B cell (primary cell): ENCODE measurements at regions not wholly inside any gene's neighbourhood (a gene's known extent, or its start where the extent isn't known, plus 50 kb on each side); places are given as distances from the start of the nearest gene placed in this dataset.

ENCODE experiments used
- ATAC-seq: fragments of 200-7000 bp; cut with Tn5 transposase; one replicate; pipeline ENCODE4 v1.10.0; 2021; ENCODE audit warnings: low read depth, mild to moderate bottlenecking, moderate number of reproducible peaks, moderate library complexity
- CTCF ChIA-PET: fragments of 350-600 bp; sonication (Branson Sonifier 250); formaldehyde crosslinking; loops from one replicate; lab custom pipeline; 2021; ENCODE audit warnings: antibody characterized with exemption, inconsistent platforms; lab: Charles Lee
- POLR2A ChIA-PET: fragments of 350-600 bp; sonication (Branson Sonifier 250); formaldehyde crosslinking; loops from one replicate; lab custom pipeline; 2021; ENCODE audit warnings: antibody characterized with exemption; lab: Charles Lee
- DNase-seq: peaks from one replicate; pipeline ENCODE4 v3.0.0; 2013
- H2AFZ ChIP-seq: 2 replicates; pipeline ENCODE4 v1.6.1; 2012; ENCODE audit warnings: mild to moderate bottlenecking, low read depth, low read length; ENCODE audit not compliant: insufficient read depth, poor library complexity, severe bottlenecking
- H3K27ac ChIP-seq, 2 donors: 1 replicate in 1 of 2; 2 replicates in 1 of 2; pipeline ENCODE4 v1.5.1; 2012 to 2013; ENCODE audit warnings: low read length in 2 of 2, mild to moderate bottlenecking in 2 of 2, moderate library complexity in 1 of 2
- H3K27me3 ChIP-seq, 4 experiments: fragments of 200-600 bp in 1 of 4; sonication (generic) in 1 of 4; replicated peaks in 1 of 4; 1 replicate in 2 of 4; 2 replicates in 2 of 4; pipeline versions ENCODE4 v1.6.1 to v1.7.0; 2013 to 2016; ENCODE audit warnings: low read length in 3 of 4, mild to moderate bottlenecking in 2 of 4, mixed read lengths in 1 of 4, moderate library complexity in 1 of 4; ENCODE audit not compliant: insufficient read depth in 4 of 4, control insufficient read depth in 3 of 4; ENCODE audit errors: control extremely low read depth in 1 of 4
- H3K36me3 ChIP-seq, 2 experiments: replicated peaks in 1 of 2; 1 replicate in 1 of 2; 2 replicates in 1 of 2; pipeline versions ENCODE4 v1.6.1 to v1.7.1; 2013; ENCODE audit warnings: low read length in 1 of 2; ENCODE audit not compliant: insufficient read depth in 2 of 2, control insufficient read depth in 1 of 2; ENCODE audit errors: control extremely low read depth in 1 of 2, extremely low read depth in 1 of 2
- H3K4me1 ChIP-seq, 2 donors: fragments of 200-600 bp in 1 of 2; sonication (generic) in 1 of 2; 1 replicate in 1 of 2; 2 replicates in 1 of 2; pipeline versions ENCODE4 v1.5.1 to v1.6.1; 2013 to 2017; ENCODE audit warnings: low read length in 2 of 2; ENCODE audit not compliant: control insufficient read depth in 2 of 2, insufficient read depth in 2 of 2
- H3K4me2 ChIP-seq: replicated peaks from 2 replicates; pipeline ENCODE3; 2012; ENCODE audit warnings: mild to moderate bottlenecking, low read depth, low read length; ENCODE audit not compliant: poor library complexity, severe bottlenecking
- H3K4me3 ChIP-seq, 5 experiments: fragments of 200-600 bp in 1 of 5; sonication (generic) in 1 of 5; 1 replicate in 3 of 5; 2 replicates in 2 of 5; pipeline versions ENCODE4 v1.5.1 to v1.7.0; 2011 to 2016; ENCODE audit warnings: low read length in 4 of 5, mild to moderate bottlenecking in 4 of 5, low read depth in 2 of 5, control low read depth in 1 of 5, moderate library complexity in 1 of 5; ENCODE audit not compliant: insufficient read depth in 1 of 5; ENCODE audit errors: control extremely low read depth in 1 of 5, extremely low read depth in 1 of 5
- H3K79me2 ChIP-seq: fragments of 200-600 bp; sonication (generic); one replicate; pipeline ENCODE4 v1.6.0; 2016; ENCODE audit warnings: low read length; ENCODE audit not compliant: control insufficient read depth, insufficient read depth
- H3K9ac ChIP-seq: fragments of 200-600 bp; sonication (generic); 2 replicates; pipeline ENCODE4 v1.6.1; 2017; ENCODE audit warnings: mild to moderate bottlenecking, low read length, moderate library complexity
- H3K9me3 ChIP-seq, 3 donors: one replicate each; pipeline versions ENCODE4 v1.6.1 to v1.7.1; 2013; ENCODE audit warnings: low read length in 2 of 3; ENCODE audit not compliant: control insufficient read depth in 2 of 3, insufficient read depth in 1 of 3; ENCODE audit errors: control extremely low read depth in 1 of 3
- H4K20me1 ChIP-seq: 2 replicates; pipeline ENCODE4 v1.6.0; 2012; ENCODE audit warnings: mild to moderate bottlenecking, low read length; ENCODE audit not compliant: insufficient read depth, control insufficient read depth, poor library complexity, severe bottlenecking
- H3K27ac Mint-ChIP-seq: one replicate; pipeline ENCODE4 v1.8.0; 2021; ENCODE audit warnings: mixed read lengths
- H3K27me3 Mint-ChIP-seq: one replicate; pipeline ENCODE4 v1.8.0; 2021; ENCODE audit warnings: mixed read lengths
- H3K4me1 Mint-ChIP-seq: one replicate; pipeline ENCODE4 v1.8.0; 2021; ENCODE audit warnings: mixed read lengths
- H3K4me3 Mint-ChIP-seq: one replicate; pipeline ENCODE4 v1.8.0; 2021; ENCODE audit warnings: mixed read lengths
- H3K9me3 Mint-ChIP-seq: one replicate; pipeline ENCODE4 v1.8.0; 2022; ENCODE audit warnings: mixed read lengths; ENCODE audit not compliant: insufficient read depth
- EZH2 ChIP-seq: IDR thresholded peaks from 2 replicates; pipeline ENCODE4 v1.6.1; 2012; ENCODE audit warnings: borderline replicate concordance, low read depth, mild to moderate bottlenecking, moderate library complexity, low read length; ENCODE audit not compliant: insufficient read depth, poor library complexity, severe bottlenecking
- WGBS: methylation state at CpG from one replicate; pipeline ENCODE4 v1.1.5; 2013; ENCODE audit warnings: missing lambda C conversion rate; ENCODE audit not compliant: insufficient coverage; 5-methylcytosine and 5-hydroxymethylcytosine counted together
- intact Hi-C: fragments of 100-400 bp; cut with micrococcal nuclease; formaldehyde crosslinking; loops from one replicate; pipeline ENCODE4 v1.10.0; 2022
- TF ChIP-seq, protein P1 (sequence below): fragments of 200-600 bp; IDR thresholded peaks from one replicate; pipeline ENCODE4 v1.8.0; 2022; ENCODE audit warnings: antibody characterized with exemption, mild to moderate bottlenecking

DNA sequence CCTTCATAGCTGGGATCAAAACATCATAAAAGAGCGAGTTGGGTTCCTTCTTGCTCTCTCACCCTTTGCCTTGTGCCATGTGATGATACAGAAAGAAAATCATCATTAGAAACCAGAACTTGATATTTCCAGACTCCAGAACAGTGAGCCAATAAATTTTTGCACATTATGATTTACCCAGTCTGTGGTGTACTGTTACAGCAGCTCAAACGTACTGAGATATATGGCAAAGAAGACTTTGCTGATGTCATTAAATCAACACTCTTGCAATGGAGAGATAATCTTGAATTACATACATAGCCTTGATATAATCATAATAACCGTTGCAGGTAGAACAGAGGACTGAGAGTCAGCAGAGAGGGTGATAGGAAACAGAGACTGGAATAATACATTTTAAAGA lies 1271.6 kb downstream of the CDH12 start:
- CTCF ChIA-PET, result no interaction called here
- Histone ChIP-seq H3K36me3 (no peaks in the 10 kb centered on the region), H3K27me3 (no peaks in the 10 kb centered on the region), H3K4me2 (no peak overlapping the region), H3K79me2 (no peaks in the 10 kb centered on the region), H3K9ac (no peak overlapping the region), H2AFZ (no peak overlapping the region), H3K4me3 (no peak overlapping the region), H3K27ac (no peak overlapping the region), H3K9me3 (no peaks in the 10 kb centered on the region), H4K20me1 (no peaks in the 10 kb centered on the region), H3K4me1 (no peaks in the 10 kb centered on the region)
- H3K27ac Mint-ChIP-seq, result no peak overlapping the region
- intact Hi-C loops, result no loop called here
- no peak overlapping the region for H3K4me3 Mint-ChIP-seq
- DNase-seq (no peak), ATAC-seq (no peak)
- H3K4me1 Mint-ChIP-seq, result no peaks in the 10 kb centered on the region
- POLR2A ChIA-PET, result no interaction called here
- no peaks in the 10 kb centered on the region for H3K9me3 Mint-ChIP-seq
- TF ChIP-seq EZH2, result no peak
- TF ChIP-seq, protein P1, sequence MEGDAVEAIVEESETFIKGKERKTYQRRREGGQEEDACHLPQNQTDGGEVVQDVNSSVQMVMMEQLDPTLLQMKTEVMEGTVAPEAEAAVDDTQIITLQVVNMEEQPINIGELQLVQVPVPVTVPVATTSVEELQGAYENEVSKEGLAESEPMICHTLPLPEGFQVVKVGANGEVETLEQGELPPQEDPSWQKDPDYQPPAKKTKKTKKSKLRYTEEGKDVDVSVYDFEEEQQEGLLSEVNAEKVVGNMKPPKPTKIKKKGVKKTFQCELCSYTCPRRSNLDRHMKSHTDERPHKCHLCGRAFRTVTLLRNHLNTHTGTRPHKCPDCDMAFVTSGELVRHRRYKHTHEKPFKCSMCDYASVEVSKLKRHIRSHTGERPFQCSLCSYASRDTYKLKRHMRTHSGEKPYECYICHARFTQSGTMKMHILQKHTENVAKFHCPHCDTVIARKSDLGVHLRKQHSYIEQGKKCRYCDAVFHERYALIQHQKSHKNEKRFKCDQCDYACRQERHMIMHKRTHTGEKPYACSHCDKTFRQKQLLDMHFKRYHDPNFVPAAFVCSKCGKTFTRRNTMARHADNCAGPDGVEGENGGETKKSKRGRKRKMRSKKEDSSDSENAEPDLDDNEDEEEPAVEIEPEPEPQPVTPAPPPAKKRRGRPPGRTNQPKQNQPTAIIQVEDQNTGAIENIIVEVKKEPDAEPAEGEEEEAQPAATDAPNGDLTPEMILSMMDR, result no peak
- WGBS, result no CpG with 5 or more reads among the region's 3 CpGs
- H3K27me3 Mint-ChIP-seq, result no peaks in the 10 kb centered on the region

DNA sequence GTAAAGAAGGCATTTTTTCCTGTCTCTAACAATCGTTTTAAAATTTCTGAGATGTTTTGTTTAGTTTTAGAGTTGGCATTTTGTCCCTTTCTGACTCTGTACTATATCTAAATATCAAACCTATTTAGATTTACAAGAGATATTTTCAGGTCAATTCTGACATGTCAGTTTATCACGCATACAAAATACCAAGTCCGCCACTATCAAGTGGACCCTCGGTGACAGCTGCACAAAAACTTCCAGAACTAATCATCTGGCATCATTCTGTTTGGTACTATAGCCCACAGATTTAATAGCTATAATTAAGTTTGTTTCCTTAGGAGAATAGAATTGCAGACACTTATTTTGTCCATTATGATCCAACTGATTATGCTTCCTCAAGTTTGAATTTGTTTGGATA lies 1278.2 kb downstream of the CDH12 start:
- TF ChIP-seq EZH2, result no peak
- TF ChIP-seq, protein P1, result no peak
- no peak overlapping the region for H3K27ac Mint-ChIP-seq
- H3K9me3 Mint-ChIP-seq, result no peaks in the 10 kb centered on the region
- no peaks in the 10 kb centered on the region for H3K9me3 ChIP-seq
- H2AFZ ChIP-seq, result no peak overlapping the region
- no peak overlapping the region for H3K4me3 ChIP-seq
- POLR2A ChIA-PET, result no interaction called here
- no peak overlapping the region for H3K27ac ChIP-seq
- intact Hi-C loops, result no loop called here
- CTCF ChIA-PET, result no interaction called here
- H3K36me3 ChIP-seq, result no peaks in the 10 kb centered on the region
- H3K4me2 ChIP-seq, result no peak overlapping the region
- no peak overlapping the region for H3K9ac ChIP-seq
- H3K27me3 Mint-ChIP-seq, result no peaks in the 10 kb centered on the region
- DNase-seq, result no peak
- H3K4me1 Mint-ChIP-seq, result no peaks in the 10 kb centered on the region
- no peaks in the 10 kb centered on the region for H4K20me1 ChIP-seq
- H3K4me3 Mint-ChIP-seq, result no peak overlapping the region
- ATAC-seq, result no peak
- no CpG with 5 or more reads among the region's 4 CpGs for WGBS
- no peaks in the 10 kb centered on the region for H3K27me3 ChIP-seq
- no peaks in the 10 kb centered on the region for H3K4me1 ChIP-seq
- no peaks in the 10 kb centered on the region for H3K79me2 ChIP-seq
